ENCODE measurements at regions not wholly inside any gene's neighbourhood (a gene's known extent, or its start where the extent isn't known, plus 50 kb on each side); places are given as distances from the start of the nearest gene placed in this dataset.

DNA sequence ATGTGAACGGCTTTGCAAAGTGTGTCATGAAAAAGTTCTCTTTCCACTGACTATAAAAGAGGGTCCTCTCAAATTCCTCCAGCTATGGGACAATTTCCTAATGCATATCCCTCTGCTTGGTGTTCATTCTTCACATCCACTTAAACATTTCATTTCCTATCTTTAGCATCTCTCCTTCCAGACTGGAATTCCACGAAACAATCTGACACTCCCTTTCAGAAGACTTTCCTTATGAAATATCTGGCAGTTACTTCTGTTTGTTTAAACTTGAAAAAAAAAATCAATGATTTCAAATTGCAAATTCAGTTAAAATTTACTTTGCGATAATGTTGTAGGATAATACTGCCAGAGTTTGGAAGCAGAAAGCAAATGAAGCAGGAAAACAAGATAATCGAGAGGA, 105.8 kb upstream of the SELENOK start:
- CTCF ChIA-PET, result no interaction called here

DNA sequence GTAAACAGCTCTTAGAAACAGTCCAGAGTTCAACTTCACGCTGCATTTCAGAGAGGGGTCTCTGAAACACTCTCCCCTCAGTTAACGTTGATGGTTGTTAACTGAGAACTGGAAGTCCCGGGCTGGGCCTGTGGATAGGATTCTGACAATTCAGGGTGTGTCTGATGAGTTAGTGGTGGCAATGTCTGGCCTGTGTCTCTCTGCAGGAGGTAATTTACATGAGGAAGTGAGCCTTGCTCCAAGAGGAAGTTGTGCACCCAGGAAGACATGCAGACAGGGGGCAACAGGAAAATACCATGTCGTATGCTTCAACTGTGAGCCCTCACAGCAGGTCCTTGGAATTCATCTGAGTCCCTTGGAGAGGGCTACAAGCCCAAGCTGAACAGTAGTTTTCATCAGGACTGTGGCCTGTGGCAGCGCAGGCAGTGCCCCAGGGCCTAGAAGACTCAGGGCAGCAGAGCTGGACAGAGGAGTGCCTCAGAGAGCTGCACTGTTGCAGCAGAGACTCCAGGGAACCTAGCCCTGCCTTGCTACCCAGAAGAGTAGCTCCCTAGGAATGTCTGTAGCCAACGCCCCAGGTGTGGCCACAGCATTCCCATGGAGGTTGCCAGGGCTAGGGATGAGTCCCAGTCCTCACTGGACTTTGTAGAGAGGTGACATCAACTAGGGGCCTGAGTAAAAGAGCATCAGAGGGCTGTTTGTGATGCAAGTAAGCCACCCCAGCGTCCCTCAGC, 104.6 kb upstream of the SELENOK start:
- ChIA-PET CTCF (no interaction called here), POLR2A (no interaction called here)
- DNase-seq (ENCODE audit: extremely low spot score), result no peak
- TF ChIP-seq, protein P1, sequence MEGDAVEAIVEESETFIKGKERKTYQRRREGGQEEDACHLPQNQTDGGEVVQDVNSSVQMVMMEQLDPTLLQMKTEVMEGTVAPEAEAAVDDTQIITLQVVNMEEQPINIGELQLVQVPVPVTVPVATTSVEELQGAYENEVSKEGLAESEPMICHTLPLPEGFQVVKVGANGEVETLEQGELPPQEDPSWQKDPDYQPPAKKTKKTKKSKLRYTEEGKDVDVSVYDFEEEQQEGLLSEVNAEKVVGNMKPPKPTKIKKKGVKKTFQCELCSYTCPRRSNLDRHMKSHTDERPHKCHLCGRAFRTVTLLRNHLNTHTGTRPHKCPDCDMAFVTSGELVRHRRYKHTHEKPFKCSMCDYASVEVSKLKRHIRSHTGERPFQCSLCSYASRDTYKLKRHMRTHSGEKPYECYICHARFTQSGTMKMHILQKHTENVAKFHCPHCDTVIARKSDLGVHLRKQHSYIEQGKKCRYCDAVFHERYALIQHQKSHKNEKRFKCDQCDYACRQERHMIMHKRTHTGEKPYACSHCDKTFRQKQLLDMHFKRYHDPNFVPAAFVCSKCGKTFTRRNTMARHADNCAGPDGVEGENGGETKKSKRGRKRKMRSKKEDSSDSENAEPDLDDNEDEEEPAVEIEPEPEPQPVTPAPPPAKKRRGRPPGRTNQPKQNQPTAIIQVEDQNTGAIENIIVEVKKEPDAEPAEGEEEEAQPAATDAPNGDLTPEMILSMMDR (IDR thresholded peaks at IDR 0.05; ENCODE audit: control extremely low read depth, extremely low read depth, low read depth, missing control alignments), result no peak

More for the DNA sequence above, 105.8 kb upstream of the SELENOK start:
- TF ChIP-seq, protein P1 (IDR thresholded peaks at IDR 0.05; ENCODE audit: control extremely low read depth, extremely low read depth, low read depth, missing control alignments), result no peak
- POLR2A ChIA-PET, result no interaction called here
- DNase-seq (ENCODE audit: extremely low spot score), result no peak

DNA sequence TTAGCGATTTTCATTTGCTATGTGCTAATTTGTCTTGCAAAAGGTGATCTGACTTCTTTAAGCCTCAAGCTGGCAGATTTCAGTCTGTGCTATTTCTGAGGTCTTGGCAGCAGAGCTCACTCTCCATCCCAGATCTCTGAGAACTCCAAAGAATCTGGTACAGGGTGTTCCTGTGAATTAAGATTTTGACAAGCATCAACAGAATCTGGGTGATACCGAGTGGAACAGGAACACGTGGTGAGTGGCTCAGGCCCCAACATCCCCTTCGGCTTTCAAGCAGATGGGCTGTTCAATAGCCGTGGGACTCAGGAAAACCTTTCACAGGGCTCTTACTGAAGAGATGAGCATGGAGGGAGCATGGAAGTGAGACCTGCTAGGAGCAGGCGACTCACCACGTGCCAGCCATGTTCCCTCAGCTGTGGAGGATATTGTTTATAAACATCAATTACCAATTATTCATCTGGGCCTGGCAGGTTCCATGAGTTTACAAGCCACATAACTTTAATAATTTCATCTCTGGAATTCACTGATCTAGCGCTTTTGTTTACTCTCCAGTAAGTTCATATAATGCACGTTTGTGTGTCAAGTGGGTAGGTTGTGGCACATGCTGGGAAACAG, 103.4 kb upstream of the SELENOK start:
- ChIA-PET CTCF (interaction anchor here (1.7 kb wide), 1 partner anchor 9 kb away, joined by 5 read pairs; no protein-coding TSS in a partner anchor), POLR2A (no interaction called here)
- DNase-seq (ENCODE audit: extremely low spot score), result no peak
- TF ChIP-seq, protein P1 (IDR thresholded peaks at IDR 0.05; ENCODE audit: control extremely low read depth, extremely low read depth, low read depth, missing control alignments), result no peak

DNA sequence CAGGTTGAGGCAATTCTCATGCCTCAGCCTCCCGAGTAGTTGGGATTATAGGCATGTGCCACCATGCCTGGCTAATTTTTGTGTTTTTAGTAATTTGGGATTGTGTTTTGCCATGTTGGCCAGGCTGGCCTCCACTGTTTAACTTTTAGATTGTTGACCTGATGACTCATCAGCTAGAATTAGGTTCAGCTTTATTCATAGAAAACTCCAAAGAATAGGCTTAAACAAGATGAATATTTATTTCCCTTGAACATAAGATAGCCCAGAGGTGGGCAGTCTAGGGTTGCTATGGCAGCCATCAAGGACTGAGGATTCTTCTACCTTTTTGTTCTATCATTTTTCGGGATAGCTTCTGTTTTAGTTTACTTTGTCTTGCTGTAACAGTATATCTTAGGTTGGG, 99.6 kb upstream of the SELENOK start:
- DNase-seq (ENCODE audit: extremely low spot score), result no peak
- ChIA-PET POLR2A (no interaction called here), CTCF (no interaction called here)

DNA sequence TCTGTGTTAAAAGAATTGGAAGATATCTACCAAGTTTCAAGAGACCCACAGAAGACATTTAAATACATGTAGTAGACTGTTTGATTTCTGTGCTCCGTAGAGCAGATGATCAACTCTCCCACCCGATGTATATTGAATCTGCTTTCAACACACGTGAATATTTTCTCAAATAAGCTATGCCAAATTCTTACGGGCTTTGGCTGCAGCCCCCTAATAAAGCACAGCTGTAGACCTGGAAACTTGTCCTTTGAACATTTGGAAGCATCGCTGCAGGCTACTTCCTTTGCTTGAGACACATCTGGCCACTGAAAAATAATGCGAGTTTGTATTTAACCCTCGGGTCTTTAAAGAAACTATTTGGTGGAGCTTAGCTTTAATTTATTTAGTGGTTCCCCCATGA, 98.3 kb upstream of the SELENOK start:
- CTCF ChIA-PET, result no interaction called here
- no peak for DNase-seq (ENCODE audit: extremely low spot score)
- POLR2A ChIA-PET, result no interaction called here
- TF ChIP-seq, protein P1 (IDR thresholded peaks at IDR 0.05; ENCODE audit: control extremely low read depth, extremely low read depth, low read depth, missing control alignments), result no peak

More for the DNA sequence above, 99.6 kb upstream of the SELENOK start:
- TF ChIP-seq, protein P1 (IDR thresholded peaks at IDR 0.05; ENCODE audit: control extremely low read depth, extremely low read depth, low read depth, missing control alignments), result no peak

DNA sequence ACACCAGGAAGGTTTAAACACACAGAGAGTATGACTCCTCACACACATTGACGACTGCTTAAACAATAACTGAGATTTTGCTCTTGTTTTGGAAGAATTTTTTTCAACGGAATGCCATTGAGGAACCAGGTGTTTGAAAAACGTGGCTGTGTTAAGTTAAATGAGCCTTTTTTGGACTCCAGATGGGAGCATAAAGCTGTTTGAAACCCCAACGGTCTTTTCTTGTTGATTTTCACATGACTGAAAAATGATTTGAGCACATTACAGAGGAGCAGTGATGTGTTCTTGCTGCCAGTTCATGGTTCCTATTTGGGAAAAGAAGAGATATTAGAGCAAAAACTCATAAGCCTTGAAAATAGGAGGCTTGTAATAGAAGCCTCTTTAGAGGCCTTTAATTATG, 97.8 kb upstream of the SELENOK start:
- TF ChIP-seq, protein P1 (IDR thresholded peaks at IDR 0.05; ENCODE audit: control extremely low read depth, extremely low read depth, low read depth, missing control alignments), result no peak
- DNase-seq (ENCODE audit: extremely low spot score), result no peak
- ChIA-PET POLR2A (no interaction called here), CTCF (no interaction called here)

All from GM10248 (cell line).